Liver (tissue), 3 donors: ENCODE measurements at regions not wholly inside any gene's neighbourhood (a gene's known extent, or its start where the extent isn't known, plus 50 kb on each side); places are given as distances from the start of the nearest gene placed in this dataset.

Source experiments
- RAD21 ChIP-seq, 2 donors: IDR thresholded peaks; 2 replicates each; pipeline ENCODE4 v1.6.1; 2016; ENCODE audit warnings: antibody characterized with exemption in 2 of 2, mild to moderate bottlenecking in 2 of 2
- TF ChIP-seq, protein P1 (sequence below): IDR thresholded peaks from 2 replicates; pipeline ENCODE4 v1.6.1; 2016; ENCODE audit warnings: antibody characterized with exemption, mild to moderate bottlenecking
- TF ChIP-seq, protein P2 (sequence below): fragments of 150-350 bp; IDR thresholded peaks from 2 replicates; pipeline ENCODE4 v1.5.1; 2017; ENCODE audit warnings: improper control_type of control experiment, low read depth, low read length; ENCODE audit not compliant: missing input control
- donor health status: healthy.
- donor health status: healthy.

DNA sequence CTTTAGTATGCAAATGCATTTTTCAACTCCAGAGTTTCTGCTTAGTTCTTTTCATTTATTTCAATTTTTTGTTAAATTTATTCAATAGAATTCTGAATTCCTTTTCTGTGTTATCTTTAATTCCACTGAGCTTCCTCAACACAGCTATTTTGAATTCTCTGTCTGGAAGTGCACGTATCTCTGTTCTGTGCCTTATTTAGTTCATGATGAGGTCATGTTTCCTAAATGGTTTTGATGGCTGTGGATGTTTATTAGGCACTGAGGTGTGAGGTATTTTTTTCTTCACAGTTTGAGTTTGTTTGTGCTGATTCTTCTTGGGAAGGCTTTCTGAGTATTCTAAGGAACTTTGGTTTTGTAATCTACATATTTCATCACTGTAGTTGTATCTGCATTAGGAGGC lies 2042.8 kb upstream of the RAG2 start:
- TF ChIP-seq, protein P1, sequence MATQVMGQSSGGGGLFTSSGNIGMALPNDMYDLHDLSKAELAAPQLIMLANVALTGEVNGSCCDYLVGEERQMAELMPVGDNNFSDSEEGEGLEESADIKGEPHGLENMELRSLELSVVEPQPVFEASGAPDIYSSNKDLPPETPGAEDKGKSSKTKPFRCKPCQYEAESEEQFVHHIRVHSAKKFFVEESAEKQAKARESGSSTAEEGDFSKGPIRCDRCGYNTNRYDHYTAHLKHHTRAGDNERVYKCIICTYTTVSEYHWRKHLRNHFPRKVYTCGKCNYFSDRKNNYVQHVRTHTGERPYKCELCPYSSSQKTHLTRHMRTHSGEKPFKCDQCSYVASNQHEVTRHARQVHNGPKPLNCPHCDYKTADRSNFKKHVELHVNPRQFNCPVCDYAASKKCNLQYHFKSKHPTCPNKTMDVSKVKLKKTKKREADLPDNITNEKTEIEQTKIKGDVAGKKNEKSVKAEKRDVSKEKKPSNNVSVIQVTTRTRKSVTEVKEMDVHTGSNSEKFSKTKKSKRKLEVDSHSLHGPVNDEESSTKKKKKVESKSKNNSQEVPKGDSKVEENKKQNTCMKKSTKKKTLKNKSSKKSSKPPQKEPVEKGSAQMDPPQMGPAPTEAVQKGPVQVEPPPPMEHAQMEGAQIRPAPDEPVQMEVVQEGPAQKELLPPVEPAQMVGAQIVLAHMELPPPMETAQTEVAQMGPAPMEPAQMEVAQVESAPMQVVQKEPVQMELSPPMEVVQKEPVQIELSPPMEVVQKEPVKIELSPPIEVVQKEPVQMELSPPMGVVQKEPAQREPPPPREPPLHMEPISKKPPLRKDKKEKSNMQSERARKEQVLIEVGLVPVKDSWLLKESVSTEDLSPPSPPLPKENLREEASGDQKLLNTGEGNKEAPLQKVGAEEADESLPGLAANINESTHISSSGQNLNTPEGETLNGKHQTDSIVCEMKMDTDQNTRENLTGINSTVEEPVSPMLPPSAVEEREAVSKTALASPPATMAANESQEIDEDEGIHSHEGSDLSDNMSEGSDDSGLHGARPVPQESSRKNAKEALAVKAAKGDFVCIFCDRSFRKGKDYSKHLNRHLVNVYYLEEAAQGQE, result no peak
- TF ChIP-seq, protein P2, sequence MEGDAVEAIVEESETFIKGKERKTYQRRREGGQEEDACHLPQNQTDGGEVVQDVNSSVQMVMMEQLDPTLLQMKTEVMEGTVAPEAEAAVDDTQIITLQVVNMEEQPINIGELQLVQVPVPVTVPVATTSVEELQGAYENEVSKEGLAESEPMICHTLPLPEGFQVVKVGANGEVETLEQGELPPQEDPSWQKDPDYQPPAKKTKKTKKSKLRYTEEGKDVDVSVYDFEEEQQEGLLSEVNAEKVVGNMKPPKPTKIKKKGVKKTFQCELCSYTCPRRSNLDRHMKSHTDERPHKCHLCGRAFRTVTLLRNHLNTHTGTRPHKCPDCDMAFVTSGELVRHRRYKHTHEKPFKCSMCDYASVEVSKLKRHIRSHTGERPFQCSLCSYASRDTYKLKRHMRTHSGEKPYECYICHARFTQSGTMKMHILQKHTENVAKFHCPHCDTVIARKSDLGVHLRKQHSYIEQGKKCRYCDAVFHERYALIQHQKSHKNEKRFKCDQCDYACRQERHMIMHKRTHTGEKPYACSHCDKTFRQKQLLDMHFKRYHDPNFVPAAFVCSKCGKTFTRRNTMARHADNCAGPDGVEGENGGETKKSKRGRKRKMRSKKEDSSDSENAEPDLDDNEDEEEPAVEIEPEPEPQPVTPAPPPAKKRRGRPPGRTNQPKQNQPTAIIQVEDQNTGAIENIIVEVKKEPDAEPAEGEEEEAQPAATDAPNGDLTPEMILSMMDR, result no peak
- no peak for TF ChIP-seq RAD21 (IDR thresholded peaks at IDR 0.05)
